ENCODE measurements at regions not wholly inside any gene's neighbourhood (a gene's known extent, or its start where the extent isn't known, plus 50 kb on each side); places are given as distances from the start of the nearest gene placed in this dataset.
"Not testable (repeated sequence)": the region's sequence is repeated elsewhere in the genome, so short reads cannot be mapped to it uniquely, and the experiment has no call there.

DNA sequence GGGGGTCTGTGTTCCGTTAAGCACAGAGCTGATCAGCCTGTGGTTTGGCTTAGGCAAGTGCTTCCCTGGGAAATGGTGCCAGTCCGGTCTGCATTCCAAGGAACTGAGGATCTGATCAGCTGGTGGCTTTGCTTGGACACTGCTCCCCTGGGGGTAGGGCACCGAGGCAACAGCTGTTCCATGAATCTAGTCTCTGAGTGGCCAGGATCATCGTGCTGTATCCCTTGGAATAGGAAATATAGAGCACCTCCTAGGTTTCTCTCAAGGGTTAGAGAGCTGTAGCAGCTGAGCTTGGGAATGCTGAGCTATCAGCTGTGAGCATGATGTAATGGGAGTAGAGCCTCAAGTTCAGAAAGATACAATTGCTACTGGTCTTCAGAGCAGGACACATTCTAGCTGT, 863.9 kb downstream of the RAPGEF2 start:
- Histone ChIP-seq H3K27me3 (ENCODE audit: control insufficient read depth in 1 of 2, insufficient read depth in 2 of 2, low read length in 2 of 2) (no peaks in the 10 kb centered on the region), H3K27ac (ENCODE audit: extremely low read length, insufficient read depth, low read length) (no peak overlapping the region), H3K9me3 (ENCODE audit: low read length) (no peaks in the 10 kb centered on the region), H4K20me1 (ENCODE audit: insufficient read depth, low read length) (no peaks in the 10 kb centered on the region), H3K4me2 (ENCODE audit: low read depth, low read length) (no peak overlapping the region), H3K36me3 (replicated peaks in 1 of 2; ENCODE audit: control insufficient read depth in 1 of 2, insufficient read depth in 2 of 2, low read length in 2 of 2) (no peaks in the 10 kb centered on the region), H3K79me2 (ENCODE audit: insufficient read depth, low read length) (no peaks in the 10 kb centered on the region), H2AFZ (ENCODE audit: low read length) (no peak overlapping the region), H3K4me3 (replicated peaks in 1 of 3; ENCODE audit: insufficient read depth in 1 of 3, low read depth in 2 of 3, low read length in 3 of 3) (no peak overlapping the region), H3K4me1 (ENCODE audit: insufficient read depth, low read length) (no peaks in the 10 kb centered on the region), H3K9ac (ENCODE audit: insufficient read depth, low read depth, low read length) (no peak overlapping the region)
- CTCF ChIA-PET (ENCODE audit: low intra/inter-chr PET ratio, low total read pairs): no interaction called here
- in situ Hi-C loops (cut with HindIII; ENCODE audit: extremely low pct_ligation_motif_present, low pct_unique_long_range_greater_than_20kb) (no loop called here), intact Hi-C loops (cut with micrococcal nuclease; ENCODE audit: unreplicated experiment) (no loop called here)
- no peak for ATAC-seq
- no TSS peak for BruUV-seq (replicated peaks)
- WGBS (ENCODE audit: low lambda C conversion rate): 0% methylated on average over 2 of the region's 4 CpGs
- TF ChIP-seq JUND (CRISPR knock-in tag; IDR thresholded peaks at IDR 0.05): no peak
- TF ChIP-seq ZNF670 (CRISPR knock-in tag; IDR thresholded peaks at IDR 0.05; ENCODE audit: borderline replicate concordance): no peak
- no peak for TF ChIP-seq SIN3B (IDR thresholded peaks at IDR 0.05; ENCODE audit: low read length)
- TF ChIP-seq YEATS2 (CRISPR knock-in tag; IDR thresholded peaks at IDR 0.05; ENCODE audit: borderline replicate concordance): no peak
- TF ChIP-seq ZNF572 (CRISPR knock-in tag; IDR thresholded peaks at IDR 0.05): no peak
- TF ChIP-seq, protein P1, sequence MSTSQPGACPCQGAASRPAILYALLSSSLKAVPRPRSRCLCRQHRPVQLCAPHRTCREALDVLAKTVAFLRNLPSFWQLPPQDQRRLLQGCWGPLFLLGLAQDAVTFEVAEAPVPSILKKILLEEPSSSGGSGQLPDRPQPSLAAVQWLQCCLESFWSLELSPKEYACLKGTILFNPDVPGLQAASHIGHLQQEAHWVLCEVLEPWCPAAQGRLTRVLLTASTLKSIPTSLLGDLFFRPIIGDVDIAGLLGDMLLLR (CRISPR knock-in tag; IDR thresholded peaks at IDR 0.05): no peak
- TF ChIP-seq ZNF383 (CRISPR knock-in tag; IDR thresholded peaks at IDR 0.05; ENCODE audit: borderline replicate concordance): no peak
- TF ChIP-seq, protein P2, sequence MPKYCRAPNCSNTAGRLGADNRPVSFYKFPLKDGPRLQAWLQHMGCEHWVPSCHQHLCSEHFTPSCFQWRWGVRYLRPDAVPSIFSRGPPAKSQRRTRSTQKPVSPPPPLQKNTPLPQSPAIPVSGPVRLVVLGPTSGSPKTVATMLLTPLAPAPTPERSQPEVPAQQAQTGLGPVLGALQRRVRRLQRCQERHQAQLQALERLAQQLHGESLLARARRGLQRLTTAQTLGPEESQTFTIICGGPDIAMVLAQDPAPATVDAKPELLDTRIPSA (CRISPR knock-in tag; IDR thresholded peaks at IDR 0.05; ENCODE audit: borderline replicate concordance): no peak
- no peak for TF ChIP-seq ZNF121 (CRISPR knock-in tag; IDR thresholded peaks at IDR 0.05)
- FAIRE-seq: no peak
- POLR2A ChIA-PET: no interaction called here
- no peak for DNase-seq (ENCODE audit: low spot score)

DNA sequence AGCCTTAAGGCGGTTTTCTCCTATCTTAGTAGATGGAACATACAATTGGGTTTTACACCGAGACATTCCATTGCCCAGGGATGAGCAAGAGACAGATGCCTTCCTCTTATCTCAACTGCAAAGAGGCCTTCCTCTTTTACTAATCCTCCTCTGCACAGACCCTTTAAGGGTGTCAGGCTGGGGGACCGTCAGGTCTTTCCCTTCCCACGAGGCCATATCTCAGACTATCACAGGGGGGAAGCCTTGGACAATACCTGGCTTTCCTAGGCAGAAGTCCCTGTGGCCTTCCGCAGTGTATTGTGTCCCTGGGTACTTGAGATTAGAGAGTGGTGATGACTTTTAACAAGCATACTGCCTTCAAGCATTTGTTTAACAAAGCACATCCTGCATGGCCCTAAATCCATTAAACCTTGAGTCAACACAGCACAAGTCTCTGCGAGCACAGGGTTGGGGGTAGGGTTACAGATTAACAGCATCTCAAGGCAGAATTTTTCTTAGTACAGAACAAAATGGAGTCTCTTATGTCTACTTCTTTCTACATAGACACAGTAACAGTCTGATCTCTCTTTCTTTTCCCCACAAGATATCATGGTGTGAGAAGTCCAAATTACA, 874.1 kb downstream of the RAPGEF2 start:
- H3K4me3 ChIP-seq (replicated peaks in 1 of 3; ENCODE audit: insufficient read depth in 1 of 3, low read depth in 2 of 3, low read length in 3 of 3); H2AFZ ChIP-seq (ENCODE audit: low read length); BruUV-seq (replicated peaks); H3K9me3 ChIP-seq (ENCODE audit: low read length); H3K27me3 ChIP-seq (ENCODE audit: control insufficient read depth in 1 of 2, insufficient read depth in 2 of 2, low read length in 2 of 2); DNase-seq (ENCODE audit: low spot score); H3K9ac ChIP-seq (ENCODE audit: insufficient read depth, low read depth, low read length); H3K36me3 ChIP-seq (replicated peaks in 1 of 2; ENCODE audit: control insufficient read depth in 1 of 2, insufficient read depth in 2 of 2, low read length in 2 of 2); CTCF ChIA-PET (ENCODE audit: low intra/inter-chr PET ratio, low total read pairs); POLR2A ChIA-PET; in situ Hi-C loops (cut with HindIII; ENCODE audit: extremely low pct_ligation_motif_present, low pct_unique_long_range_greater_than_20kb); H3K4me1 ChIP-seq (ENCODE audit: insufficient read depth, low read length); H3K27ac ChIP-seq (ENCODE audit: extremely low read length, insufficient read depth, low read length); H4K20me1 ChIP-seq (ENCODE audit: insufficient read depth, low read length); H3K4me2 ChIP-seq (ENCODE audit: low read depth, low read length); ATAC-seq; H3K79me2 ChIP-seq (ENCODE audit: insufficient read depth, low read length); FAIRE-seq; intact Hi-C loops (cut with micrococcal nuclease; ENCODE audit: unreplicated experiment): not testable (repeated sequence)
- 4% methylated on average over 3 of the region's 6 CpGs for WGBS (ENCODE audit: low lambda C conversion rate)
